Activated naive CD8-positive, alpha-beta T cell (primary cell): ENCODE measurements at regions not wholly inside any gene's neighbourhood (a gene's known extent, or its start where the extent isn't known, plus 50 kb on each side); places are given as distances from the start of the nearest gene placed in this dataset.
A peak's percentile ranks its signal among the peaks of the same experiment; 100 is the strongest.

Experiments used
- H3K27ac Mint-ChIP-seq: one replicate; pipeline ENCODE4 v1.8.0; 2021; ENCODE audit warnings: mixed read lengths
- H3K27me3 Mint-ChIP-seq: one replicate; pipeline ENCODE4 v1.8.0; 2021; ENCODE audit warnings: mixed read lengths
- H3K36me3 Mint-ChIP-seq: one replicate; pipeline ENCODE4 v1.8.0; 2021; ENCODE audit warnings: mixed read lengths
- H3K4me1 Mint-ChIP-seq: one replicate; pipeline ENCODE4 v1.8.0; 2021; ENCODE audit warnings: low read depth, mixed read lengths
- H3K4me3 Mint-ChIP-seq: one replicate; pipeline ENCODE4 v1.8.0; 2021; ENCODE audit warnings: mild to moderate bottlenecking, mixed read lengths
- H3K9me3 Mint-ChIP-seq: one replicate; pipeline ENCODE4 v1.8.0; 2021; ENCODE audit warnings: low read depth, mixed read lengths

DNA sequence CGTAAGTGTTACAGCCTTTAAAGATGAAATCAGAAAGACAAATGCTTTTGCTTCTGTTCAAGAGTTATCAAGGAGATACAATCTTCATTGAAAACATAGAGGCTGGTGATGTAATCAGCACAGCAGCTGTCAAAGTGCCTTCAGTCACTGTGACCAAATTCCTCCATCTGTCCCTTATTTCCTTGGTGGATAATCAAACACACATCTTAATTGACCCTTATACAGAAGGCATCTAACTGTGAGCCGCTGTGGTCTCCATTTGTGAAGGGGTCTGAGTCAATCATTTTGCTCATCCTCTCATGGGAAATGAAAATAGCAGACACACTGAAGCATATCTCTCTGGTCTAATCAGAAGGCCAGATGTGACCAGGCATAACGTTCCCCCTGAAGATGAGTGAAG is 130.1 kb upstream of the TLR4 start:
- Mint-ChIP-seq H3K36me3 (no peaks in the 10 kb centered on the region), H3K27me3 (no peaks in the 10 kb centered on the region), H3K9me3 (no peaks in the 10 kb centered on the region), H3K4me3 (no peak overlapping the region), H3K27ac (no peak overlapping the region), H3K4me1 (no peaks in the 10 kb centered on the region)

DNA sequence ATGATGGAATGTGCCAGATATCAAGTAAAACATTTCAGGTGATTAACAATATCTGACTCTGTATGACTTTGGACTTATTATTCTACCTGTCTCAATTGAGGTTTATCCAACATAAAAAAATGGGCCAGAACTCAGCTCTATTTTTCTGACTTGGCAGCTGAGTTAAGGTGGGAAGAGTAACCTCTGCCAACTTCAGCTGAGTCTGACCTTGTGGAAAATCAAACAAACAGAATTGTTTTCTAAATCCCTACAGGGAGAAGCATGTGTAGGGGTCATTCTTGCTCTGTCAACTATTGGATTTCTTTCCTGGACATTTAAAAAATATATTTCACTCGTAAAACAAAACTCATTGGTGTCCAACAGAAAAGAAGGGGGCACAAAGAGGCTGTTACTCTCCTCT is 139.4 kb upstream of the TLR4 start:
- Mint-ChIP-seq H3K4me1 (no peaks in the 10 kb centered on the region), H3K27ac (no peak overlapping the region), H3K36me3 (no peaks in the 10 kb centered on the region), H3K4me3 (no peak overlapping the region), H3K27me3 (peaks cover 3% of the 10 kb centered on the region), H3K9me3 (no peaks in the 10 kb centered on the region)

DNA sequence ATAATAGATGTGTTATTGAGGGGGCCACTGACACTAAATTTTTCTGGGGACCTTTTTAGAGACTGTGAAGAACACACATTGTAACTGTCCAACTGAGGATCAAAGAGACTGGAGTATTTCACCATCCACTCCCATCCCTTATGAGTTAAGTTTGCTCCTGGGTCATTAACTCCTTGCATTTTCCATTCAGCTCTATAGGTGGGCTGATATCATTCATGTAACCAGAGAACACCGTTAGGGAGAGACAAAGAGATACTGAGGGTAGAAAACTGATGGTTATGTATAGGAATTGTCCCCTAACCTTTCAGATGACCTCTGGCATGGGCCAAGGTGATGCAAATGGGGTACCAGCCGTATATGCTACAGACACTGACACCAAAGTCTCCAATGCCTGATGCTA is 142.4 kb upstream of the TLR4 start:
- Mint-ChIP-seq H3K4me1 (no peaks in the 10 kb centered on the region), H3K4me3 (no peak overlapping the region), H3K27me3 (peaks cover 3% of the 10 kb centered on the region), H3K9me3 (no peaks in the 10 kb centered on the region), H3K36me3 (no peaks in the 10 kb centered on the region), H3K27ac (no peak overlapping the region)

DNA sequence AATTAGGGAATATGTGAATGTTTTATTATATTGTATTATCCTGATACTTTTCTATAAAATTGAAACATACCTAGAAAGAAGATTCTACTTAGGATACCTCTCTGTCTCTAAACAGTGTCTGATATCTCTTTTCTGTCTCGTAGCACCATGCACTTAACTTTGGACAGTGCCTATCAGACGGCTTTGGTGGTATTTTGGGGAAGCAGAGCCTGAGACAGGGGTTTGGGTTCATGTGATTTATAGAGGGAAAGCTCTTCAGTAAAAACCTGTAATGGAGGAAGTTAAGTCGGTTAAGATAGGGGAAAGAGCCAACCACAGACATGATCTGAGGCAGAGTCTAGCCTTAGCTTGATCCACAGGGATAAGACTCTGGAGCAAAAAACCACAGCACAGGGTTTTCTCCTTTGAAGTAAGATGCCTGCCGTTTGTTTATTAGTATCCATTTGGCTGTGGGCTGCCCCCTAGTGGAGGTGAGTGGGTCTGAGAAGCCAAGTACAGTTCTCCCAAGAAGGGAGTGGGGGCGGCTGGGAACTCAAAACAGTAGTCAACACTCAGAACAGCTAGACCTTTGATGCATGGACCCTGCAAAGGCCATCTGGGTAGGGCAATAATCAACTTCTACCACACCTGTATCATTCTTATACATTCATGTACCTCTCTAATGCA is 141.2 kb upstream of the ASTN2 start:
- Mint-ChIP-seq H3K4me1 (no peaks in the 10 kb centered on the region), H3K27me3 (peaks cover 3% of the 10 kb centered on the region), H3K9me3 (no peaks in the 10 kb centered on the region), H3K36me3 (no peaks in the 10 kb centered on the region), H3K4me3 (no peak overlapping the region), H3K27ac (no peak overlapping the region)

DNA sequence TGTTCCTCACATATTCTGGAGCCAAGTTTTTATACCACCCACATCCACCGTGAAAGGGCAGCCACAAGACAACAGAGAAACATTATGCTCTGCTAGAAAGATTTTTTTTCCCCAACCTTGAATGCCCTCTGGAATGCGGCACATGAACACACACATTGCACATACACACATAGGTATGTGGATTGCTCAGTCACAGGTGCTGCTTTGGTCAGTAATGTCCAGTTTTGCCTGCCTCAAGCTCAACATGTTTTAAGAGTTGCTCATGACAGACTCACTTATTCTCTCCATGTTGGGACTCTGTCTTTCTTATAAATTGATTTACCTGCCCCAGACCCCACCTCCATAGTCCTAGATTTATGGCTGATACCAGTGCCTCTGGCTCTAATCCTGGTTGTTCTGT is 138.0 kb upstream of the ASTN2 start:
- Mint-ChIP-seq H3K27me3 (peaks cover 2% of the 10 kb centered on the region), H3K27ac (no peak overlapping the region), H3K4me3 (no peak overlapping the region), H3K9me3 (no peaks in the 10 kb centered on the region), H3K4me1 (peaks cover 3% of the 10 kb centered on the region), H3K36me3 (no peaks in the 10 kb centered on the region)

DNA sequence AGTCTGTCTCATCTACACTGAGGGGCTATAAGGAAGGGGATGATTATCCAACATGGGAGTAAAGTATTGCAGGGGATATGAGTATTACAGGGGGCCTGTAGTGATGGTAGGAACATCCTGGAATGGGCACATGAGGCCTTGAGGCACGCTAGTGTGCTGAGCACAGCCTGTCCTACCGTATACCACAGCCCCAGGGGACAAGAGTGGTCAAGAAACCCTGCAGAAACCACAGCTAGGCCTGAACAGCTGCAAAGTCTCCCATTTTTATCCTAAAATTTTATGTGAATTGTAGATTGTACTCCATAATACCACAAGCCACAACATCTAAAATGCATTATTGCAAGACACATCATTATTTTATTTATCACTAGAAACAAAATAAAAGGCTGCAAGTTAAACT is 136.3 kb upstream of the ASTN2 start:
- Mint-ChIP-seq H3K4me1 (peaks cover 13% of the 10 kb centered on the region), H3K36me3 (no peaks in the 10 kb centered on the region), H3K27me3 (peaks cover 2% of the 10 kb centered on the region), H3K9me3 (no peaks in the 10 kb centered on the region), H3K27ac (no peak overlapping the region), H3K4me3 (no peak overlapping the region)

DNA sequence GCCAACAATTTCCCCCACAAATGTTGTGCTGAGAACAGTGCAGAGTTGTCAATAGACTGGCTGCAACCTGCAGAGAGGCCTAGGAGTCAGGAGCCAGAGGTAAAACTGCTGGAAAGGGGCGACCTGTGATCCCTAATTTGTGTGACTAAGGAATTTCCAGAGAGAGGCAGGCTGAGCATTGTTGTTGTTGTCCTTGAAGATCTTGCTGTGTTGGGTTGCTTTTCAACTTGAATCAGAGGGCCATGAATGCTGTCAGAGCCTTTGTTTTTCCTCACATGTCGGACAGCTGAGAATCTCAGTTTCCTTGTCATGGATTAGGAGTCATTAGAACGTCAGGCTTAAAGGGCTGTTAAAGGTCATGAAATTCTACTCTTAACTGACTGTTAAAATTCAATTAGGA is 134.6 kb upstream of the ASTN2 start:
- Mint-ChIP-seq H3K36me3 (no peaks in the 10 kb centered on the region), H3K27ac (no peak overlapping the region), H3K9me3 (no peaks in the 10 kb centered on the region), H3K27me3 (peaks cover 2% of the 10 kb centered on the region), H3K4me1 (peaks cover 13% of the 10 kb centered on the region), H3K4me3 (no peak overlapping the region)

DNA sequence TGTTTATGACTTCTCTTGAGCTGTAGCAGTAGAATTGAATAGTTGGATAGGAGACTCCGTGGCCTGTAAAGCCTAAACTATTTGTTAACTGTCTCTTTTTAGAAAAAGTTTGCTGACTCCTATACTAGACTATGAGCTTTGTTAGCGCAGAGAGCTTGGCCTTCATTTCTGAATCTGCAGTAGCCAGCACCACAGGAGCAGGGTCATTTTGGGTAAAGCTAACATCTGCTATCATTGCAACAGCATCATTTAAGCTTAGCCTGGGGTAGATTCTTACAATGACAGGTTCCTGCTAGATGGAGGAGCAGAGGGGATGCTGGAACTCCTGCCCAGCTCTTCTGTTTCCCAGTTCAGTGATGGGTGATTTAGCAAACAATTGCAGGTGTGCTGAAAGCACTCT is 133.7 kb upstream of the ASTN2 start:
- peaks cover 13% of the 10 kb centered on the region for H3K4me1 Mint-ChIP-seq
- H3K27ac Mint-ChIP-seq: no peak overlapping the region
- H3K36me3 Mint-ChIP-seq: no peaks in the 10 kb centered on the region
- H3K4me3 Mint-ChIP-seq: no peak overlapping the region
- no peaks in the 10 kb centered on the region for H3K9me3 Mint-ChIP-seq
- H3K27me3 Mint-ChIP-seq: peaks cover 2% of the 10 kb centered on the region

DNA sequence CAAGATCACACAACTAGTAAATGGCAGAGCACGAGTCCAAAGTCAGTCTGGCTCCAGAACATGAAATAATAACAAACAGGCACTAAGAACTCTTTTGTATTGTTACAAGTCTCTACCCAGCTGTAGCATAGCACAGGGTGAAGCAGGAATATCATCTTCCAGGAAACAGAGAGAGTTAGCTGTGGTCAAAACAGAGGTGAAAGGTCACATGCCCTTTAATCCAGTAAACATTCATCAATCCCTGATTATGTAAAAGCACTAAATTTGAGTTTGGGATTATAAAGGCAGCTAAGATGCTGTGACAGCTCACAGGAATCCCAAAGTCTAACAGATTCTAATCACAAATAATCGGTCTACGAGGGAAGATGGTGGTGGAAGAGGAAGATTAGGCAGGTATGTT is 133.0 kb upstream of the ASTN2 start:
- no peak overlapping the region for H3K27ac Mint-ChIP-seq
- peaks cover 2% of the 10 kb centered on the region for H3K27me3 Mint-ChIP-seq
- peaks cover 13% of the 10 kb centered on the region for H3K4me1 Mint-ChIP-seq
- no peaks in the 10 kb centered on the region for H3K36me3 Mint-ChIP-seq
- H3K4me3 Mint-ChIP-seq: no peak overlapping the region
- no peaks in the 10 kb centered on the region for H3K9me3 Mint-ChIP-seq

DNA sequence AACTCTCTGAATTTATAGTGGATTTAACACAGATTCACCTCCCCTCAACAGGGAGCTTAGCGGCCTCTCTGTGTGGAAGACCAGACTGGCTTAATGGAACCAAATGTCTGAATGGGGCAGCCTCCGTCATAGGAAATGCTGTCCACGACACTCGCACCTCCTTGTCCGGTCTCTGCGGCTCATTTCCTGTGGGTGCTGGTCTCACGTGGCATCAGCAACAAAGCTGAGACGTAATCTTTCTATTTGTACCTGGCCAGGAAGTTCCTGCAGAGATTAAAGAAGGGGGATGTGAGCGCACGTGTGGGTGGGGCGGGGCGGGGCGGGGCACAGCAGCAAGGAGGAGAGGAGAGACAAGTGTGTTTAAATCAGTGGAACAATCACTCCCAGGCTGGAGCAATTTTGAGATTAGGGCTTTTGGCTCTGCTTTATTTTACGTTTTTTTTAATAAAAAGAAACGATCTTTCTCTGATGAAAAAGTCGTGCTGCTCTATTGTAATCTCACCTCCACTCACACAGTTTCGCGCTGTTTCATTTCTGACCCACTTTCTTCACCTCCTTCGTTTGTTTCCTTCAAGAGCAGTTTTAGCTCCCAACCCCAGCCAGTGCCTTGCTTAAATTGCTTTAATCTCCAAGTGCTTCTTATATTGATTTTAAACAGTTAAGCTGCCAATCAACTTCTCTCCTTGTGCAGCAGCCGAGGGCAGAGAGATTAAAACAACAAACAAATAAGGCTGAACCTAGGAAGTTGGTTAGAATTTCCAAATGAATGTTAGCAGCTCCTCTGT is 132.2 kb upstream of the ASTN2 start:
- H3K9me3 Mint-ChIP-seq: no peaks in the 10 kb centered on the region
- H3K27ac Mint-ChIP-seq: no peak overlapping the region
- peak overlapping the region; percentile 30 for H3K4me3 Mint-ChIP-seq
- peaks cover 2% of the 10 kb centered on the region for H3K27me3 Mint-ChIP-seq
- no peaks in the 10 kb centered on the region for H3K36me3 Mint-ChIP-seq
- H3K4me1 Mint-ChIP-seq: peaks cover 13% of the 10 kb centered on the region

DNA sequence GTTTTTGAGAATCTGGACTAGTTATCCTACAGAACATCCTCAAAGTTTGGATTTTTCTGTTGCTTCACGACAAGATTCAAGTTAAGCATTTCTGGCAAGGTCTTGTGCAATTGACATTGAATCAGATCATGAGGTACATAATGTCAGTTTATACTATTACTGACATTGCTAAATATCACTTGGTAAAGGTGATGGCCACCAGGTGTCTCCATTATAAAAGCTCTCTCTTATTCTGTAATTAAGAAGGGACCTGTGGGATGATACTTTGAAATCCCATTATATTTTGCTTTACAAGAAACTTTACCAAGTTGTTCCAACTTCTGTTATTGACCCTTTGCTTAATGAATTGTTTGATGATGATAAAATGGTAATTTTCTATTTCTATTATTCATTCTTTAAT is 131.0 kb upstream of the ASTN2 start:
- H3K9me3 Mint-ChIP-seq: no peaks in the 10 kb centered on the region
- no peak overlapping the region for H3K4me3 Mint-ChIP-seq
- H3K4me1 Mint-ChIP-seq: peaks cover 13% of the 10 kb centered on the region
- H3K27ac Mint-ChIP-seq: no peak overlapping the region
- no peaks in the 10 kb centered on the region for H3K27me3 Mint-ChIP-seq
- no peaks in the 10 kb centered on the region for H3K36me3 Mint-ChIP-seq

DNA sequence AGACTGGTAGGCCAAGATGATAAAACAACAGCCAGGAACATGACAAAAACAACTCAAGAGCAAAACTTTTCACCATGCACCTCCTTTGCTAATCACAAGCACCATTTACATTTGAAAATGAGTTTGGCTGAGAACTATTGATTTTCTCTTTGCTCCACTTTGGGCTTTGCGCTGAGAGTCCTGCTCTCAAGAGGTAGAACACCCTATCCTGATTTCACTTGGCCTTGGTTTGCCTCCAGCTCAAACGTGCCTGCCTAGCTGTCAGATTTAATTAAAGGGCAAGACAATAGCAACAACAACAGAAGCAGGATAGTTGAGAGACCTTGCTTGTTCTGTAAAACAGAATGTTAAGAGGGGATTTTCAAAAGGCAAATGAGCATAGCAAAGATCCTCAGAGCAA is 128.2 kb upstream of the ASTN2 start:
- Mint-ChIP-seq H3K27ac (no peak overlapping the region), H3K9me3 (no peaks in the 10 kb centered on the region), H3K27me3 (no peaks in the 10 kb centered on the region), H3K4me3 (no peak overlapping the region), H3K36me3 (no peaks in the 10 kb centered on the region), H3K4me1 (peaks cover 11% of the 10 kb centered on the region)

DNA sequence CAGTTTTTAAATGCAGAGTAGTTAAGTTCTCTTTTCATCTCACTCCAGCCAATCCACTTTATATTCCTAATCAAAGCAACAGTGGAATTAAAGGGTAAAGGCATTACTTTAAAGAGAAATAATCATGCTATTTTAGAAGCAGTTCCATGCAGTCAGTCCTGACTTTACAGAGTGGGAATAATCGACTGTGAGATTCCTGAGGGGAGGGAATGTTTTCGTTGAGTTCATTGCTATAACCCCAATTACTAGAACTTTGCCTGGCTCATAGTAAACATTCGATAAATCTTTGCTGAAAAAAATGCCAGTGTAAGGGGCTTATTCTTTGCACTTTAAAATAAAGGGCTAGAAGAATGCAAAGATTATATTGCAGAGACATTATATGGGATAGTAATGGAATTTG is 127.2 kb upstream of the ASTN2 start:
- Mint-ChIP-seq H3K9me3 (no peaks in the 10 kb centered on the region), H3K27ac (no peak overlapping the region), H3K27me3 (peaks cover 1% of the 10 kb centered on the region), H3K4me3 (no peak overlapping the region), H3K36me3 (no peaks in the 10 kb centered on the region), H3K4me1 (peaks cover 4% of the 10 kb centered on the region)

DNA sequence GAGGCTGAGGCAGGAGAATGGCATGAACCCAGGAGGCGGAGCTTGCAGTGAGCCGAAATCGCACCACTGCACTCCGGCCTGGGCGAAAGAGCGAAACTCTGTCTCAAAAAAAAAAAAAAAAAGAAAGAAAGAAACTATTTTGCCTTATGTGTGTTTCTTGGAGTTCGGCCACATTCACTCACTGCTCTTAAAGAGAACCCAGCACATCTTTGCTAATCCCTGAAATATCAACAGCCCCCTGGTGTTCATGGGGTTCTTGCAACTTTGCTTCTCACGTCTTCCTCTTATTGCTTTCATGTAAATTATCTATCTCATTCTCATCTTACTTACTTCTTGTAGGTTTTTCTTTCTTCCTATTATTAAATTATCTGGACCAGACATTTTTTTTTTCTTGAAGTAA is 126.3 kb upstream of the ASTN2 start:
- Mint-ChIP-seq H3K36me3 (no peaks in the 10 kb centered on the region), H3K4me3 (no peak overlapping the region), H3K4me1 (no peaks in the 10 kb centered on the region), H3K9me3 (no peaks in the 10 kb centered on the region), H3K27ac (no peak overlapping the region), H3K27me3 (peaks cover 1% of the 10 kb centered on the region)

DNA sequence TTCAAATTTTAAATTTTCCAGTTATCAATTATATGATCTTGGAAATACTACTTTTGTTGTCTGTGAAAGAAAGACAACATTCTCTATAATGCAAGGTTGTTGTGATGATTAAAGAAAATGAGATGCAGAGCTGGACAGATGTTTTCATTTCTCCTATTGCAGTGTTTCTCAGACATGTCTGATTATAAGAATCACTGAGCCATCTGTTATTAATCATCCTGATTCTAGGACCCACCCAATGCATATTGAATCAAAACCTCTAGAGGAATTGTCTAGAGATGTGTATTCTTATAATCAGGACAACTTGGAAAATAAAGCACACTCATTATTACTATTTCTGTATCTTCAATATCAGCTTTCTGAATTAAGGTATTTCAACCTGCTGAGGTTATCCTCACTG is 121.1 kb upstream of the ASTN2 start:
- Mint-ChIP-seq H3K4me3 (no peak overlapping the region), H3K9me3 (no peaks in the 10 kb centered on the region), H3K27me3 (peaks cover 1% of the 10 kb centered on the region)

DNA sequence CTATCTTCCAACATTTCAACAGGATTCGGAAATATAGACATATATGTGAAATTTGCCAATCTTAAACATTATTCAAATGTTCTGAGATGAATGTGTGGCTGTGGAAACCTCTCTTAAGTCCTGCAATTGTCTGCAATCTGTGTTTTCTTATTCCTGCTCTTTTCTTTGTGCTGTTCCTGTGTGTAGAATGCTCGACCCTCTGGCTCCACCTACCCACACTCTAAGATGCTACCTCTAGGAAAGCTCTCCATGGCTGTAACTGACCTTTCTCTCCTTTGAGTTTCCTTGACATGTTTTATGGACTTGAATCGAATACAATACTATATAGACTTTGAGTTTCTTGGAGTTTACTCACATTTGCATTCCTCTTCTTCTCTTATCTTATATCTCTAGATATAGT is 120.6 kb upstream of the ASTN2 start:
- Mint-ChIP-seq H3K27me3 (peaks cover 1% of the 10 kb centered on the region), H3K36me3 (no peaks in the 10 kb centered on the region), H3K4me3 (no peak overlapping the region), H3K9me3 (no peaks in the 10 kb centered on the region), H3K27ac (no peak overlapping the region), H3K4me1 (no peaks in the 10 kb centered on the region)

More for the DNA sequence above, 121.1 kb upstream of the ASTN2 start:
- H3K27ac Mint-ChIP-seq: no peak overlapping the region
- no peaks in the 10 kb centered on the region for H3K4me1 Mint-ChIP-seq
- no peaks in the 10 kb centered on the region for H3K36me3 Mint-ChIP-seq
